Suprapubic skin (tissue), 3 donors: ENCODE measurements at regions not wholly inside any gene's neighbourhood (a gene's known extent, or its start where the extent isn't known, plus 50 kb on each side); places are given as distances from the start of the nearest gene placed in this dataset.

Experiments used
- CTCF ChIP-seq, 2 donors: fragments of 200-600 bp in 1 of 2; fragments of 450-650 bp in 1 of 2; sonication (generic) in 1 of 2; IDR thresholded peaks; one replicate each; pipeline ENCODE4 v1.5.1; 2016 to 2019; ENCODE audit warnings: antibody characterized with exemption in 2 of 2, mild to moderate bottlenecking in 1 of 2, moderate library complexity in 1 of 2
- POLR2A ChIP-seq, 2 donors: fragments of 450-650 bp; IDR thresholded peaks; one replicate each; pipeline ENCODE4 v1.6.1; 2017; ENCODE audit warnings: antibody characterized with exemption in 2 of 2, mild to moderate bottlenecking in 2 of 2, moderate library complexity in 2 of 2

DNA sequence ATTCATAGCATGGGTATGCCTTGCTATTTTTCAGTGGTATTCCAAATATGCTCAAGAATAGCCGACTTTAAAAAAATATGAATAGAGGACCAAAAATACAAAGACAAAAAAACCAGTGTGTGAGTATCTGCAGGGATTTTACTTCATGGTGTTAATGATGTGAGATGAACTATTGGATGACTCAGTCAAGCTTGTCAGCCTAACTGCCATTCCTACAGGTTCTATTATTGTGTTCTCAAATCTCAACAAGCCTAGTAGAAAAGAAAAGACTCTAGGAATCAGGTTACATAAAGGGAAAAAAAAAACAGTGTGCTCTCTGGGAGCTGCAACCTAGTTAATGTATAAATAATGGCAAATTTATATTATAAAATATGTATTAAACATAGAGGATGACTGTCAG lies 588.4 kb upstream of the BTBD3 start:
- TF ChIP-seq CTCF (IDR thresholded peaks at IDR 0.05): no peak
- TF ChIP-seq POLR2A (IDR thresholded peaks at IDR 0.05): no peak
